Left ventricle myocardium inferior (tissue), 1 donor: ENCODE measurements at regions not wholly inside any gene's neighbourhood (a gene's known extent, or its start where the extent isn't known, plus 50 kb on each side); places are given as distances from the start of the nearest gene placed in this dataset.

Experiments
- DNase-seq: peaks from one replicate; pipeline ENCODE4 v3.0.0-alpha.2; 2020
- H3K27ac ChIP-seq: fragments of 200-600 bp; replicated peaks from 2 replicates; pipeline ENCODE4 v1.8.0; 2021
- H3K27me3 ChIP-seq: fragments of 200-600 bp; 2 replicates; pipeline ENCODE4 v1.8.0; 2021; ENCODE audit warnings: low read depth
- H3K36me3 ChIP-seq: fragments of 200-600 bp; 2 replicates; pipeline ENCODE4 v1.8.0; 2021
- H3K4me1 ChIP-seq: fragments of 200-600 bp; 2 replicates; pipeline ENCODE4 v1.8.0; 2021
- H3K4me3 ChIP-seq: fragments of 200-600 bp; 2 replicates; pipeline ENCODE4 v1.8.0; 2021; ENCODE audit warnings: mild to moderate bottlenecking, moderate library complexity
- H3K9me3 ChIP-seq: fragments of 200-600 bp; replicated peaks from 2 replicates; pipeline ENCODE4 v1.8.0; 2021
- CTCF ChIP-seq: fragments of 200-600 bp; IDR thresholded peaks from 2 replicates; pipeline ENCODE4 v1.8.0; 2021; ENCODE audit warnings: antibody characterized with exemption, mild to moderate bottlenecking, borderline replicate concordance
- intact Hi-C: fragments of 100-400 bp; cut with micrococcal nuclease; formaldehyde crosslinking; loops from one replicate; pipeline ENCODE4 v1.11.0; 2022
- donor health status: DM: no; HTN: yes; CAD: no; lungs with severe emphysema.

DNA sequence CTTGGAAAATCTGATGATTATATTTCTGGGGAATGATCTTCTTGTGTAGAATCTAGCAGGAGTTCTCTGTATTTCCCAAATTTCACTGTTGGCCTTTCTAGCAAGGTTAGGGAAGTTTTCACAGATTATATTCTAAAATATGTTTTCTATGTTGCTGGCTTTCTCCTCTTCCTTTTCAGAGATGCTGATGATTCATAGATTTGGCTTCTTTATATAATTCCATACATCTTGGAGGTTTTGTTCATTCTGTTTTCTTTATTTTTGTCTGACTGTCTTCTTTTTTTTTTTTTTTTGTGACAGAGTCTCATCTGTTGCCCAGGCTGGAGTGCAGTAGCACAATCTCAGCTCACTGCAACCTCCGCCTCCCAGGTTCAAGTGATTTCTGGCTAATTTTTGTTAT lies 957.9 kb upstream of the SLIT2 start:
- Histone ChIP-seq H3K4me3 (no peak overlapping the region), H3K9me3 (peaks cover 47% of the 10 kb centered on the region), H3K27me3 (no peaks in the 10 kb centered on the region), H3K27ac (no peak overlapping the region), H3K36me3 (no peaks in the 10 kb centered on the region), H3K4me1 (no peaks in the 10 kb centered on the region)
- DNase-seq: no peak
- TF ChIP-seq CTCF: no peak
- intact Hi-C loops: no loop called here

GRCh38 chr4:19293080-19293479 lies 958.6 kb upstream of the SLIT2 start:
- intact Hi-C loops: no loop called here
- Histone ChIP-seq H3K27me3 (no peaks in the 10 kb centered on the region), H3K9me3 (peaks cover 47% of the 10 kb centered on the region), H3K4me3 (no peak overlapping the region), H3K4me1 (no peaks in the 10 kb centered on the region), H3K27ac (no peak overlapping the region), H3K36me3 (no peaks in the 10 kb centered on the region)
- no peak for TF ChIP-seq CTCF
- DNase-seq: no peak

DNA sequence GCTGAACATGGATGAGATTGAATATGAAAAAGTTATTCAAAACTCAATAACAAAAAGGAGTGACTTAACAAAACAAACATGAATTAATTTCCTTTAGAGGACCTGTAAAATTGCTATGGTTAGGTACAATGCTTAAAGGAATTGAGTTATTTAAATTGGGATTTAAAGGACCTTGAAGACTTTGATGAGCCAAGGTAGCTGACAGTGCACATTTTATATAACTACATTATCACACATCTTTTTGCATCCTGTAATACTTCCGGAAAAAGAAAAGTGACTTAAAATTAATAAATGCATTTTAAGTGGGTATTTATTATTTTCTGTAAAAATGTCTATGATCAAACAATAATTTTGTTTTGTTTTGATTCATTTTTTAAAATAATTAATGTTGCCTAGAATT lies 964.8 kb upstream of the SLIT2 start:
- Histone ChIP-seq H3K4me3 (no peak overlapping the region), H3K27me3 (no peaks in the 10 kb centered on the region), H3K4me1 (no peaks in the 10 kb centered on the region), H3K36me3 (no peaks in the 10 kb centered on the region), H3K27ac (no peak overlapping the region), H3K9me3 (peaks cover 35% of the 10 kb centered on the region)
- TF ChIP-seq CTCF: no peak
- intact Hi-C loops: no loop called here
- DNase-seq: no peak

DNA sequence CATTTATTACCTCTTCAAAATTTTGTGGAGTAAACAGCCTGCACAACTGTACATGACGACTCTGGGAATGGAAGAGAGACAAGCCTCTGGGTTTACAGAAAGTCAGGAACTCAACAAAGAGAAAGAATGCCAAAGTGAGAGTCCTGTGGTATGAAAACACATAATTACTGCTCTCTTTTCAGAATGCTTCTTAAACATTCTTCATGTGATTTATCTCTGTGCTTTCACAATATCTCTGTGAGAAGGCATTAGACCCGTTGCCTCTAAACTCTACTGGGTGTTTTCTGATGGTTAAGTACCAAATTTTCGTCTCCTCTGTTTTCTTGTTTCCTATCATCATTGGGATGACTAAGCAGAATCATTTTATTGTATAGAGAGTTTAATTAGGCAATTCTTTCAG lies 966.6 kb upstream of the SLIT2 start:
- H3K36me3 ChIP-seq: no peaks in the 10 kb centered on the region
- H3K9me3 ChIP-seq: peaks cover 37% of the 10 kb centered on the region
- no peak overlapping the region for H3K27ac ChIP-seq
- H3K4me3 ChIP-seq: no peak overlapping the region
- no peaks in the 10 kb centered on the region for H3K27me3 ChIP-seq
- no peaks in the 10 kb centered on the region for H3K4me1 ChIP-seq
- DNase-seq: no peak
- intact Hi-C loops: no loop called here
- TF ChIP-seq CTCF: no peak

- no peaks in the 10 kb centered on the region for H3K27me3 ChIP-seq
- intact Hi-C loops: no loop called here
- H3K9me3 ChIP-seq: peaks cover 29% of the 10 kb centered on the region
- H3K36me3 ChIP-seq: no peaks in the 10 kb centered on the region
- H3K4me1 ChIP-seq: no peaks in the 10 kb centered on the region
- DNase-seq: no peak
- TF ChIP-seq CTCF: no peak
- no peak overlapping the region for H3K27ac ChIP-seq
- no peak overlapping the region for H3K4me3 ChIP-seq
Observed at GRCh38 chr4:19278665-19279064, 973.0 kb upstream of the SLIT2 start.

DNA sequence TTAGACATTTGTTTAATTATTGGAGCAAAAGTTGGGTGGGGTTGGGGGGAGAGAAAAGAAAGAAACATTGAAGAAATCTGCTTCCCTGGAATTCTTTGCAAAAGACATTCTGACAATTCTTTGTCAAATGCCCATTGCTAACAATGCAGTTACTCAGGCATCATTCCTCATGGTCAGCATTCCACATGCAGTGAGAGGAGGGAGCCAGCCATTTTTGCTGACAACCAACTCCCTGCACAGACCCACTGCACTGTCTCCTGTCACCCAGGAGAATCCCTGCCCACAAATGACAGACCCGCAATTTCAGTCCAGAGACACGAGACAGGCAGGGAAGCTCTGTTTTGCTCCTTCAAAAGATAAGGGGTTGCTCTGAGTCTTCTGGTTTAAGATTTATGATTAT lies 985.1 kb upstream of the SLIT2 start:
- Histone ChIP-seq H3K36me3 (no peaks in the 10 kb centered on the region), H3K27ac (no peak overlapping the region), H3K27me3 (no peaks in the 10 kb centered on the region), H3K9me3 (no peaks in the 10 kb centered on the region), H3K4me1 (no peaks in the 10 kb centered on the region), H3K4me3 (no peak overlapping the region)
- intact Hi-C loops: no loop called here
- no peak for TF ChIP-seq CTCF
- no peak for DNase-seq
